Jurkat, Clone E6-1 (cell line): ENCODE measurements at regions not wholly inside any gene's neighbourhood (a gene's known extent, or its start where the extent isn't known, plus 50 kb on each side); places are given as distances from the start of the nearest gene placed in this dataset.
"Not testable (repeated sequence)": the region's sequence is repeated elsewhere in the genome, so short reads cannot be mapped to it uniquely, and the experiment has no call there.

ENCODE experiments used
- DNase-seq: peaks from one replicate; pipeline ENCODE4 v3.0.0-alpha.2; 2011; ENCODE audit warnings: low read depth, low spot score
- H3K4me3 ChIP-seq: 2 replicates; pipeline ENCODE4 v1.5.1; 2011; ENCODE audit warnings: mild to moderate bottlenecking, low read length, control low read depth, moderate library complexity

- DNase-seq, H3K4me3 ChIP-seq: not testable (repeated sequence)
Measured at GRCh38 chr11:29056487-29056886, 948.3 kb downstream of the METTL15 start.

GRCh38 chr11:29051935-29052334 lies 943.7 kb downstream of the METTL15 start:
- H3K4me3 ChIP-seq, result no peak overlapping the region
- DNase-seq, result no peak

- not testable (repeated sequence) for H3K4me3 ChIP-seq, DNase-seq
Measured at GRCh38 chr11:29050962-29051361, 942.8 kb downstream of the METTL15 start.

- H3K4me3 ChIP-seq, result no peak overlapping the region
- no peak for DNase-seq
Measured at GRCh38 chr11:29040489-29040888, 932.3 kb downstream of the METTL15 start.

GRCh38 chr11:29032384-29033149 lies 924.4 kb downstream of the METTL15 start:
- no peak for DNase-seq
- H3K4me3 ChIP-seq, result no peak overlapping the region

GRCh38 chr11:29029452-29029851 lies 921.3 kb downstream of the METTL15 start:
- H3K4me3 ChIP-seq, result no peak overlapping the region
- DNase-seq, result no peak

GRCh38 chr11:29027436-29027835 lies 919.2 kb downstream of the METTL15 start:
- H3K4me3 ChIP-seq, result no peak overlapping the region

GRCh38 chr11:29026286-29026685 lies 918.1 kb downstream of the METTL15 start:
- no peak for DNase-seq
- no peak overlapping the region for H3K4me3 ChIP-seq

More at GRCh38 chr11:29027436-29027835, 919.2 kb downstream of the METTL15 start:
- no peak for DNase-seq

- no peak overlapping the region for H3K4me3 ChIP-seq
- no peak for DNase-seq
Measured at GRCh38 chr11:29025001-29025400, 916.8 kb downstream of the METTL15 start.

GRCh38 chr11:29024386-29024785 lies 916.2 kb downstream of the METTL15 start:
- no peak overlapping the region for H3K4me3 ChIP-seq
- DNase-seq, result no peak

- DNase-seq, result no peak
- no peak overlapping the region for H3K4me3 ChIP-seq
Measured at GRCh38 chr11:29023761-29024160, 915.6 kb downstream of the METTL15 start.

- no peak for DNase-seq
- no peak overlapping the region for H3K4me3 ChIP-seq
Measured at GRCh38 chr11:29022676-29023075, 914.5 kb downstream of the METTL15 start.

- no peak for DNase-seq
- H3K4me3 ChIP-seq, result no peak overlapping the region
Measured at GRCh38 chr11:29019960-29020683, 911.9 kb downstream of the METTL15 start.

- no peak overlapping the region for H3K4me3 ChIP-seq
- DNase-seq, result no peak
Measured at GRCh38 chr11:29018631-29019030, 910.4 kb downstream of the METTL15 start.

- no peak for DNase-seq
Measured at GRCh38 chr11:29017941-29018340, 909.8 kb downstream of the METTL15 start.

GRCh38 chr11:29012507-29012906 lies 904.3 kb downstream of the METTL15 start:
- H3K4me3 ChIP-seq, result no peak overlapping the region
- no peak for DNase-seq

More at GRCh38 chr11:29017941-29018340, 909.8 kb downstream of the METTL15 start:
- no peak overlapping the region for H3K4me3 ChIP-seq

GRCh38 chr11:29009426-29009825 lies 901.2 kb downstream of the METTL15 start:
- no peak overlapping the region for H3K4me3 ChIP-seq
- DNase-seq, result no peak

- H3K4me3 ChIP-seq, result no peak overlapping the region
- DNase-seq, result no peak
Measured at GRCh38 chr11:29008481-29008880, 900.3 kb downstream of the METTL15 start.

- DNase-seq, result no peak
Measured at GRCh38 chr11:29006668-29007067, 898.5 kb downstream of the METTL15 start.

GRCh38 chr11:29005401-29005980 lies 897.3 kb downstream of the METTL15 start:
- DNase-seq, result no peak

More at GRCh38 chr11:29006668-29007067, 898.5 kb downstream of the METTL15 start:
- H3K4me3 ChIP-seq, result no peak overlapping the region

More at GRCh38 chr11:29005401-29005980, 897.3 kb downstream of the METTL15 start:
- H3K4me3 ChIP-seq, result no peak overlapping the region
